CD14-positive monocyte (primary cell): ENCODE measurements at regions not wholly inside any gene's neighbourhood (a gene's known extent, or its start where the extent isn't known, plus 50 kb on each side); places are given as distances from the start of the nearest gene placed in this dataset.

ENCODE experiments used
- DNase-seq, 3 donors: peaks; one replicate each; pipeline ENCODE4 v3.0.0-alpha.2; 2011 to 2022
- H2AFZ ChIP-seq: 2 replicates; pipeline ENCODE4 v1.6.0; 2012; ENCODE audit warnings: mild to moderate bottlenecking, low read depth, low read length, inconsistent platforms; ENCODE audit not compliant: insufficient read depth, poor library complexity, severe bottlenecking
- H3K27ac ChIP-seq, 2 donors: 1 replicate in 1 of 2; 2 replicates in 1 of 2; pipeline ENCODE4 v1.5.1; 2012 to 2013; ENCODE audit warnings: low read length in 2 of 2, control low read depth in 1 of 2, inconsistent platforms in 1 of 2, low read depth in 1 of 2, mild to moderate bottlenecking in 1 of 2
- H3K27me3 ChIP-seq, 2 donors: one replicate each; pipeline versions ENCODE4 v1.6.0 to v1.6.1; 2011 to 2013; ENCODE audit warnings: low read length in 2 of 2; ENCODE audit not compliant: control insufficient read depth in 2 of 2, insufficient read depth in 2 of 2
- H3K36me3 ChIP-seq, 2 donors: replicated peaks in 1 of 2; 1 replicate in 1 of 2; 2 replicates in 1 of 2; pipeline versions ENCODE4 v1.5.1 to v1.6.1; 2012 to 2013; ENCODE audit warnings: low read length in 2 of 2, control low read depth in 1 of 2, inconsistent platforms in 1 of 2, mild to moderate bottlenecking in 1 of 2; ENCODE audit not compliant: insufficient read depth in 2 of 2, control insufficient read depth in 1 of 2
- H3K4me1 ChIP-seq, 2 donors: 1 replicate in 1 of 2; 2 replicates in 1 of 2; pipeline versions ENCODE4 v1.5.1 to v1.6.1; 2012 to 2013; ENCODE audit warnings: low read length in 2 of 2, control low read depth in 1 of 2, inconsistent platforms in 1 of 2, mild to moderate bottlenecking in 1 of 2, moderate library complexity in 1 of 2; ENCODE audit not compliant: insufficient read depth in 2 of 2, control insufficient read depth in 1 of 2
- H3K4me2 ChIP-seq: replicated peaks from 2 replicates; pipeline ENCODE3; 2012; ENCODE audit warnings: low read length, moderate library complexity, mild to moderate bottlenecking; ENCODE audit not compliant: poor library complexity, severe bottlenecking; ENCODE audit errors: extremely low read depth
- H3K4me3 ChIP-seq, 3 experiments: fragments of 200-600 bp in 1 of 3; sonication (generic) in 1 of 3; replicated peaks in 1 of 3; 1 replicate in 2 of 3; 2 replicates in 1 of 3; pipeline ENCODE4 v1.5.1; 2011 to 2013; ENCODE audit warnings: low read length in 3 of 3, mild to moderate bottlenecking in 3 of 3, control low read depth in 2 of 3, low read depth in 2 of 3, inconsistent platforms in 1 of 3, moderate library complexity in 1 of 3
- H3K79me2 ChIP-seq: 2 replicates; pipeline ENCODE4 v1.6.0; 2012; ENCODE audit warnings: mild to moderate bottlenecking, control low read depth, inconsistent platforms, low read length, moderate library complexity; ENCODE audit not compliant: insufficient read depth
- H3K9ac ChIP-seq: 2 replicates; pipeline ENCODE4 v1.6.0; 2017; ENCODE audit warnings: low read length, mild to moderate bottlenecking; ENCODE audit not compliant: insufficient read depth, poor library complexity, severe bottlenecking
- H3K9me3 ChIP-seq, 2 donors: replicated peaks in 1 of 2; 1 replicate in 1 of 2; 2 replicates in 1 of 2; pipeline versions ENCODE4 v1.5.1 to v1.6.1; 2012 to 2013; ENCODE audit warnings: low read length in 2 of 2, control low read depth in 1 of 2; ENCODE audit not compliant: control insufficient read depth in 1 of 2, insufficient read depth in 1 of 2
- H4K20me1 ChIP-seq: 2 replicates; pipeline ENCODE4 v1.6.0; 2012; ENCODE audit warnings: mild to moderate bottlenecking, low read length, control low read depth, moderate library complexity; ENCODE audit not compliant: insufficient read depth
- H3K27ac Mint-ChIP-seq, 7 donors: one replicate each; pipeline ENCODE4 v1.8.0; 2020; ENCODE audit warnings: mild to moderate bottlenecking in 7 of 7, mixed read lengths in 7 of 7, moderate library complexity in 6 of 7, inconsistent platforms in 2 of 7
- H3K27me3 Mint-ChIP-seq, 3 donors: one replicate each; pipeline ENCODE4 v1.8.0; 2021 to 2022; ENCODE audit warnings: low read depth in 3 of 3, mild to moderate bottlenecking in 3 of 3, mixed read lengths in 3 of 3, moderate library complexity in 3 of 3, inconsistent platforms in 1 of 3
- H3K36me3 Mint-ChIP-seq, 2 donors: one replicate each; pipeline ENCODE4 v1.8.0; 2020; ENCODE audit warnings: mixed read lengths in 2 of 2, inconsistent platforms in 1 of 2, mild to moderate bottlenecking in 1 of 2
- H3K4me1 Mint-ChIP-seq: one replicate; pipeline ENCODE4 v1.8.0; 2020; ENCODE audit warnings: mild to moderate bottlenecking, mixed read lengths
- H3K4me3 Mint-ChIP-seq, 2 donors: one replicate each; pipeline ENCODE4 v1.8.0; 2020; ENCODE audit warnings: mild to moderate bottlenecking in 2 of 2, mixed read lengths in 2 of 2, moderate library complexity in 1 of 2
- H3K9me3 Mint-ChIP-seq, 7 donors: one replicate each; pipeline ENCODE4 v1.8.0; 2020 to 2022; ENCODE audit warnings: mixed read lengths in 7 of 7, mild to moderate bottlenecking in 6 of 7, moderate library complexity in 6 of 7, inconsistent platforms in 2 of 7
- CTCF ChIP-seq: fragments of 200-600 bp; IDR thresholded peaks from one replicate; pipeline ENCODE4 v1.8.0; 2022; ENCODE audit warnings: antibody characterized with exemption, mild to moderate bottlenecking
- WGBS: methylation state at CpG from one replicate; pipeline ENCODE4 v1.1.5; 2013; ENCODE audit warnings: missing lambda C conversion rate; ENCODE audit not compliant: insufficient coverage; 5-methylcytosine and 5-hydroxymethylcytosine counted together
- intact Hi-C, 2 donors: fragments of 100-400 bp; cut with micrococcal nuclease; formaldehyde crosslinking; loops; one replicate each; pipeline versions ENCODE4 v1.15.0 to v1.15.1; 2023

- no peak overlapping the region for H2AFZ ChIP-seq
- no peaks in the 10 kb centered on the region for H3K27me3 ChIP-seq
- no peak overlapping the region for H3K27ac ChIP-seq
- H3K36me3 Mint-ChIP-seq = no peaks in the 10 kb centered on the region
- no peak for DNase-seq
- H3K27ac Mint-ChIP-seq = no peak overlapping the region
- H3K9me3 Mint-ChIP-seq = no peaks in the 10 kb centered on the region
- no peak for TF ChIP-seq CTCF
- no peak overlapping the region for H3K4me2 ChIP-seq
- no peaks in the 10 kb centered on the region for H3K36me3 ChIP-seq
- 74% methylated on average over 4 of the region's 9 CpGs for WGBS
- H3K9ac ChIP-seq = no peak overlapping the region
- no peaks in the 10 kb centered on the region for H3K4me1 ChIP-seq
- no peak overlapping the region for H3K4me3 Mint-ChIP-seq
- no peaks in the 10 kb centered on the region for H4K20me1 ChIP-seq
- no peaks in the 10 kb centered on the region for H3K4me1 Mint-ChIP-seq
- H3K9me3 ChIP-seq = no peaks in the 10 kb centered on the region
- H3K79me2 ChIP-seq = no peaks in the 10 kb centered on the region
- H3K4me3 ChIP-seq = no peak overlapping the region
- intact Hi-C loops = no loop called here
- H3K27me3 Mint-ChIP-seq = no peaks in the 10 kb centered on the region
Measured at GRCh38 chr15:37872661-37873060, 61.8 kb upstream of the TMCO5A start.

GRCh38 chr15:37873336-37873735 is 61.1 kb upstream of the TMCO5A start:
- Histone ChIP-seq H2AFZ (no peak overlapping the region), H3K4me2 (no peak overlapping the region), H3K4me3 (no peak overlapping the region), H4K20me1 (no peaks in the 10 kb centered on the region), H3K4me1 (no peaks in the 10 kb centered on the region), H3K27me3 (no peaks in the 10 kb centered on the region), H3K79me2 (no peaks in the 10 kb centered on the region), H3K9ac (no peak overlapping the region), H3K36me3 (no peaks in the 10 kb centered on the region), H3K9me3 (no peaks in the 10 kb centered on the region), H3K27ac (no peak overlapping the region)
- H3K9me3 Mint-ChIP-seq = no peaks in the 10 kb centered on the region
- no peak for TF ChIP-seq CTCF
- H3K4me1 Mint-ChIP-seq = no peaks in the 10 kb centered on the region
- 100% methylated on average over 2 of the region's 3 CpGs for WGBS
- H3K27ac Mint-ChIP-seq = no peak overlapping the region
- no peaks in the 10 kb centered on the region for H3K36me3 Mint-ChIP-seq
- no peaks in the 10 kb centered on the region for H3K27me3 Mint-ChIP-seq
- no peak for DNase-seq
- H3K4me3 Mint-ChIP-seq = no peak overlapping the region
- intact Hi-C loops = no loop called here
